ENCODE measurements at regions not wholly inside any gene's neighbourhood (a gene's known extent, or its start where the extent isn't known, plus 50 kb on each side); places are given as distances from the start of the nearest gene placed in this dataset.

- no peak for DNase-seq (ENCODE audit: low spot score)
These were observed 152.5 kb upstream of the GYPC start for GRCh38 chr2:126503476-126503875.

DNA sequence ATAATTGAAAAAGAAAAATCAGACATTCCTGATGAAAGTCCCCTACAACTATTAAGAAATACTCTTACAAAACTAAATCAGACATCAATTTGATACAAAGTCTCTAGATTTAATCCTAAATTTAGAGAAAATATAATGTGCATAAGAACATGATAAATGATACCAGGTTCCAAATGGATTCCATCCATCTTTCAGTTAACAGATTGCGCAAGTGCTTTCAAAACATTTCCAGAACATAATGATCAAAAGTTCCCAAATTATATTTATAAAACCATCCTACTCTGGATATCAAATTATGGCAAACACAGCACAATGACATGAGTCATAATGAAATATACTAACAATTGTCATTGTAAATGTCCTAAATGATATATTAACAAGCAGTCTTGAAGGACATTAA, 151.0 kb upstream of the GYPC start:
- DNase-seq (ENCODE audit: low spot score): no peak

DNA sequence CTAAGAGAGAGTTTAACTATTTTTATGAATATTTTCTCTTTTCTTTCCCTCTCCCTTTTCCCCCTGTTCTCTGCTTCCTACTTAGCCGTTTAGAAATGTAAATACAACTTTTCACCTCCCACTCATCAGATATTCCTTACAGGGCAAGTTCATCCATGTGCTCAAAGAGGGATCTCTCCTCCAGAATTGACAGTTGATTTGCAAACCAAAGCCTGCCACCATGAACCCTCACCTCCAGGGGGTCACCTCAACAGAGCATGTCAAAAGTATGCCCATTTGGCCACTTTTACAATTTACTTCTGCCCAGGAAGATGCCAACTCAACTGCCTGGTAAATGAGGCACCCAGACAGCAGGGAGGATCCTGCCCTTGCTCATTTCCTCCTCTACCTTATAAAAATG, 149.2 kb upstream of the GYPC start:
- no peak for DNase-seq (ENCODE audit: low spot score)

GRCh38 chr2:126507425-126507911, 148.5 kb upstream of the GYPC start:
- no peak for DNase-seq (ENCODE audit: low spot score)

- DNase-seq (ENCODE audit: low spot score): no peak
These were observed 145.6 kb upstream of the GYPC start for GRCh38 chr2:126510356-126510755.

- DNase-seq (ENCODE audit: low spot score): no peak
These were observed 145.0 kb upstream of the GYPC start for GRCh38 chr2:126510960-126511359.

- no peak for DNase-seq (ENCODE audit: low spot score)
These were observed 143.9 kb upstream of the GYPC start for GRCh38 chr2:126512026-126512425.

DNA sequence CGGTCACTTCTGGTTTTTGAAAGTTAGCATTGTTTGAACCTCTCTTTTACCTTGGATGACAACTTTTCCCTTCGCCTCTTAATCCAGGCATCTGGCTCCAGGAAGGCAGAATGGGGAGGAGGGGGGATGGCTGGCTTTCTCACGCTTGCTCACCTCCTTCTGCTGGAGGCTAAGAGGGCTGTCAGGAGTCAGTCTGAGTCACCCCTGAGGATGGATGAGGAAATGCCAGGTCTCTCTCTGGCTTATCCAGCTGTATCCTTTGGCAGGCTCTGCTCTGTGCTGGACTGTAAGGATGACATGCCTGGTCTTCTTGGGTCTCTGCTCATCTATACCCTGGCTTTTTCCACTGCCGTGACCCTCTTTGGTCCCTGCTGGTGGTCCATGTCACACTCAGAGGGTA, 142.9 kb upstream of the GYPC start:
- peak; percentile 94 for DNase-seq (ENCODE audit: low spot score)

- peak; percentile 38 for DNase-seq (ENCODE audit: low spot score)
These were observed 140.5 kb upstream of the GYPC start for GRCh38 chr2:126515471-126515870.

GRCh38 chr2:126518196-126518595, 137.8 kb upstream of the GYPC start:
- no peak for DNase-seq (ENCODE audit: low spot score)

DNA sequence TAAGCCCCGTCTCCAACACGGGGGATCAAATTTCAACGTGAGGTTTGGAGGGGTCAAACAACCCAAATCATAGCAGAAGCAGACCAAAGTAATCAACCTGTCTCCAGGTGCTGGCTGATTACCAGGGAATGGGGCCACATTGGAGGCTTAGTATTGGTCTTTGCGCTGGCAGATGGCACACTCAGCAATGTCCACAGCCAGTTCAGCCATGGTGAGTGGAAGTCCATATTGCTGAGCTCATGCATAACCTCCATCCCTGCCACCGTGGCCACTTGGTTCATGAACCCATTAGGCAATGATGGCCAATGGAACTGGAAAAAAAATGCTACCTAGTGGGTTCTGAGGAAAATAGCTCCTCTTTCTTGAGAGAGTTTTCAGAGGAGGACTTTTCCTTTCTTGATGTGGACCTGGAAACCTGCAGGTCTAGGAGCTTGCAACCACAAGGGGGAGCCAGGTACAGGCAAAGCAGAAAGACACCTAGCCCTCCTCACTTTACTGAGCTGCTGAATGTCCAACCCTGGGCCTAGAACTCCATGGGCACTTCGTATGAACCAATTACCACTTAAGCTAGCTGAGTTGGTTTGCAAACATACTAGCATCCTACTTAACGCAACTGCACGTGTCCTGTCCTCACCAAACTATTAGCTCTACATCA, 128.0 kb upstream of the GYPC start:
- peak; percentile 21 for DNase-seq (ENCODE audit: low spot score)

- no peak for DNase-seq (ENCODE audit: low spot score)
These were observed 124.9 kb upstream of the GYPC start for GRCh38 chr2:126531029-126531428.

DNA sequence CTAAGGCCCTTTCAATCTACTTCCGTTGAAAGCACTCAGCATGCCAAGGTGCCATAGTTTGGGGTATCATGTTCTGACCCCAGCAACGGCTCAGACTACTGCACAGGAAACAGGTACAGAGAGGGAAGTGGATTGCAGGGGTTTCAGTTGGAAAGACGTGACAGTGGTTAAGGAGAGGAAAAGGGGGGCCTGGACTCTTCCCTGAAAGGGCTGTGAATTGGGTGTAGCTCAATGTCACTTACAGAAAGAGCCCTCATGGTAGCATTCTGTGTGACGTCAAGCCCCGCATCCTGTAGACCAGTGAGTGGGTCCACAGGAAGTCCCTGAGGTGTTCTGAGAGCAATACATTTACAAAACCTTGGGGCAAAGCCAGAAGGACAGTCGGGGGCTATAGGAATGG, 121.5 kb upstream of the GYPC start:
- no peak for DNase-seq (ENCODE audit: low spot score)

DNA sequence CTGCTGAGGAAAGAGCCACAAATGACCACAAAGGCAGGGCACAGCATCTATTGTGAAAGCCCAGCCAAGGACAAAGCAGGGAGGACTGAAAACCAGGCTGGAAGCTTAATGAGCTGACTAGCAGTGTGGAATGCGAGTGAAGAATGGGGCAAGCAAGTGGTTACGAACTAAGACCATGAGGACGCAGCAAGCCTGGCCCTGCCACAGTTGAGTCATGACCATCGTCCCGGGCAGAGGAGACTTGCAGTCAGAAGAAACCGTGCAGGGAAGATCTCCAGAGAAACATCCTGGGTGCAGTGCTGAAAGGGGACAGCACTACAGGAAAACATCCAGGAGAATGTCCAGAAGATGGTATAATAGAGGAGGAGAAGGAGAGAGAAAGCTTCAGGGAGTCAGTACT, 120.5 kb upstream of the GYPC start:
- DNase-seq (ENCODE audit: low spot score): no peak

GRCh38 chr2:126536605-126537200, 119.3 kb upstream of the GYPC start:
- no peak for DNase-seq (ENCODE audit: low spot score)

DNA sequence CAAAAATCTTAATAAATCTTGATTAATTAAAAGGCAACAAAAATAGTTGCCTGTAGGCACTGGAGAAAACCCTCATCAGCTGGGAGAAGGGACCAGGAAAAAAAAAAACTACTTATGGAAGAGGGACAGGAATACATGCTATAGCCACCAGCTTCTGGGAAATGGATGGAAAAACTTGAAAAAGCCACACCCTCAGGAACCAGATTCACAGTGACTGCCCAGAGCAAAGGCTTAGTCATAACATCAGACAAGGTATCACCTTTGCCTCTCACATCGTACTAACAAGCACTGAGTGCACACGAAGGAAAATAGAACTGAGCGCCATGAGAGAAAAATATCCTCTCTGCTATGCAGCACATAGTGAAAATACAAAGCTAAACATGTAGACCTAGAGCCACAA, 116.9 kb upstream of the GYPC start:
- no peak for DNase-seq (ENCODE audit: low spot score)

- DNase-seq (ENCODE audit: low spot score): no peak
These were observed 113.7 kb upstream of the GYPC start for GRCh38 chr2:126542247-126542646.

GRCh38 chr2:126543081-126543480, 112.9 kb upstream of the GYPC start:
- peak; percentile 16 for DNase-seq (ENCODE audit: low spot score)

DNA sequence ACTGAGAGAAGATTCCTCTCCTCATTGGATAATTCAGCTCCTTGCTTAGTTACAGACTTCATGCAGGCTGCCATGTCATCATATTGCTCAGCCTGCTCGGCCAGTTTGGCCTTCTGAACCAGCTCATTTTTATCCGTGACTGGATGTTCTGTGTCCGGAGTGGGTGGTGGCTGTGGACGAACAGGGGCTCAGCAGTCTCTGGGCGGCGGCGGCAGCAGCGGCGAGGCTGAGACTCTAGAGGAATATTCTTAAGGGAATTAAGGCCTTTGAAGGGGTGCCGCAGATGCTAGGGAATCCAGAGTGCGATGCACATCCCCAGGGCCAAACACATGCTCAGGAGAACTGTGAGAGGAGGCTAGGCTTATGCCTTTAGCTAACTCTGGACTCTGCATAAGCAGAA, 97.9 kb upstream of the GYPC start:
- no peak for DNase-seq (ENCODE audit: low spot score)

DNA sequence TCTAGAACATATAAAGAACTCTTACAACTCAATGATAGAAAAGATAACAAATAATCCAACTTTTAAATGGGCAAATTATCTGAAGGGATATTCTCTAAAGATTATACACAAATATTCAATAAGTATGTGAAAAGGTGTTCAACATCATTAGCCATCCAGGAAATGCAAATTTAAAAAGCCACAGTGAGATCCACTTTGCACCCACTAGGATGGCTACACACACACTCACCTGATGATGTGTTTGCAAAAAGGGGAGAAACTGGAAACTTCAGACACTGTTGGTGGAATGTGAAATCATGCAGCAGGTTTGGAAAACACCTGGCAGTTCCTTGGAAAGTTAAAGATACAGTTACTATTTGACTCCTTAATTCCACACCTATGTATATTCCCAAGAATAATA, 87.2 kb upstream of the GYPC start:
- DNase-seq (ENCODE audit: low spot score): no peak

DNA sequence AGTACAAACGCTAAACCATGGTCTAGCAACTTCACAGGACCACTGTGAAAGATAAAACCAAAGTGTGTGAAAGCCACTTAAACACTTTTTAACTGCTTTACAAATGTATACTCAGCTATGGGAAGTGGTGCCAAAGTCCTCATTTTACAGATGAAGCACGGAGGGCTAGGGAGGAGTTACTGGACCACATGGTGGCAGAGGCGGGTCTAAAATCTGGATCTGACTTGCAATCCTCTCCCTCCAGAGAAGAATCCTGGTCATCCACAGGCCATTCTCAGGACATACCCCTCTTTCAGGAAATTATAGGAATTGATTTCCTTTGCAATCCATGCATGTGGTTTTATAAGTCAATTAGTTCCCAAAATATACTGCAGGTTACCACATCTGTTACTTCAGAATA, 84.6 kb upstream of the GYPC start:
- DNase-seq (ENCODE audit: low spot score): no peak

DNA sequence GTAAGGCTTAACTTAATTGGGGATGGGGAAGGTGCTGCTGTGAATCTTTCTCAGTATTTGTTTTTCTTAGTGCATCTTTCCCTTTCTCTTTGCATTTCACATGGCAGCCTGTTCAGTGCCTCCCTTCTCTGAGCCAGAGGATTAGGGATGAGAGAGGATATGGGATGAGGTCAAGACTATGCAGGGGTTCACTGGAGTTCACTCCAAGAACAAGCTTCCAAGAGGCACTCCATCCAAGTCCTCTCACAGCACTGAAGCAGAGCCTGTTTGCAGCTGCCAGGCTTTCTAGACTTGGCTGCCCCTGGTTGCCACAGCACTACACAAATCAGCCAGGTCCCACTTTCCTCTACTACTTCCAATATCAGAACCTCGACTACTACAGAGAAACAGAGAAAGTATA, 80.3 kb upstream of the GYPC start:
- DNase-seq (ENCODE audit: low spot score): no peak

DNA sequence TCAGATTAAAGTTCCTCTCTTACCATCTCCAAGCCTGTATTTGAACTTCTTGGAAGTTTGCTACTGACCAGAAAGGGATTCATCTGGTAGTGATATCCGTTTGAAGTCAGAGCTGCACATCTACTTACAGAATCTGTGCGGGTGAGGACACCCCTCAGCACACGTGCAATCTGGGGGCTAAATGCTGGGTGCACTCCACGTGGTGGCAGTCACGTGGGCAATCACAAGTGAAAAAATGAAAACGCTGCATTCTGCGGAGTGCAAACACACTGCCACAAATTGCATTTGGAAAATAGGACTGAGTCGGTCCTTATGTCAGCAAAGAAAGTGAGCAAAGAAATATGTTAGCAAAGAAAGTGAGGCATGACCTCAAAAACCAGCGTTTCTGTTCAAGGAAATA, 76.1 kb upstream of the GYPC start:
- no peak for DNase-seq (ENCODE audit: low spot score)

DNA sequence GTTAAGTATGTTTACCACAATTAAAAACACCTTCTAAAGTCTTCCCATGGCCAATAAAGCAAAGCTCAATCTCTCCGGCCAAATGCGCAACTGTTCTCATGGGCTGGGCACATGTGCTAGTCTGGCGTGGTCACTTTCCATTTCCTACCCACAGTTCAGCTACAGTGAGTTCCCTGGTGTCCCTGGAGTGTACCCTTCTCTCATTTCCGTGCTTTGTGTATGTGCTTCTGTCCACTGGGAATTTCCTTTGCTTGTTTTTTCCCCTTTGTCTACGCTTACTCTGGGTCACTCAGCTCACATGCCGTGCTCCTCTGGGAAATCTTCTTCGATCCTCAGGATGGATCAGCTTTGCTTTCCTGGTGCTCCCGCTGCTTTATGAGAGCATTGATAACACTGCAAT, 69.6 kb upstream of the GYPC start:
- peak; percentile 14 for DNase-seq (ENCODE audit: low spot score)

Data from kidney capillary endothelial cell (primary cell).